NCI-H2081 (cell line): ENCODE measurements at regions not wholly inside any gene's neighbourhood (a gene's known extent, or its start where the extent isn't known, plus 50 kb on each side); places are given as distances from the start of the nearest gene placed in this dataset.
"Not testable (repeated sequence)": the region's sequence is repeated elsewhere in the genome, so short reads cannot be mapped to it uniquely, and the experiment has no call there.

Experiments
- DNase-seq, 2 experiments: peaks; one replicate each; lab custom pipeline; 2025; lab: John Stamatoyannopoulos, UW

DNA sequence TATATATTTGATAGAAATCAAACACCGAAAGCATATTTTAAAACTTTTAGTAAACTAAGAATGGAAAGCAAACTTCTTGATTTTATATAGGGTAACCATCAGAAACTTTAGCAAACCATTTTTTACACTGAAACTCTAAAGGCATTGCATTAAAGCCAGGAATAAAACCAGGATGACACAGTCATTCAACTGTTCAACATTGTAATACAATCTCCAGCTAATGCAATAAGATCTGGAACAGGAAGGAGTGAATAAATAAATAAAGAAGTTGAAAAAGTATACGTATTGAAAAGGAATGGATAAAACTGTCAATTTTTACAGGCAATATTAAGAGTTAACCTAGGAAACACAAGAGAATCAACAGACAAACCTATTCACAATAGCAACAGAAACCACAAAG, 181.9 kb upstream of the TTC14 start:
- no peak for DNase-seq

DNA sequence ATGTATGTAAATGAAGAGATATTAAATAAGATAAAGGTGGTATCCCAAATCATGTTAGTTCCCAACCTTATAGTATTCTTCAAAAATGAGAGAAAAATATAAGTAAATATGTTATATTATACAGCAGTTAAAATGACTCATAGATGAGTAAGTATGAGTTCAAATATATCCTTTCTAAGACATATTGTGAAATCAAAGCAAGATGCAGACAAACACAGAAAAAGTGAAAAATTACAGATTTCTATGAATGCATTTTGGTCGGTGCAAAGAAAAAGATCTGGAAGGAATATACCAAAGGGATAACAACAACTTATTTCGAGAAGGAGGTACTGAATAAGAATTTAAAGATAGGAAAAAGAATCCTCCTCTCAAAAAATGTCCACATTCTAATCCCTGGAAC, 181.2 kb upstream of the TTC14 start:
- DNase-seq: no peak

DNA sequence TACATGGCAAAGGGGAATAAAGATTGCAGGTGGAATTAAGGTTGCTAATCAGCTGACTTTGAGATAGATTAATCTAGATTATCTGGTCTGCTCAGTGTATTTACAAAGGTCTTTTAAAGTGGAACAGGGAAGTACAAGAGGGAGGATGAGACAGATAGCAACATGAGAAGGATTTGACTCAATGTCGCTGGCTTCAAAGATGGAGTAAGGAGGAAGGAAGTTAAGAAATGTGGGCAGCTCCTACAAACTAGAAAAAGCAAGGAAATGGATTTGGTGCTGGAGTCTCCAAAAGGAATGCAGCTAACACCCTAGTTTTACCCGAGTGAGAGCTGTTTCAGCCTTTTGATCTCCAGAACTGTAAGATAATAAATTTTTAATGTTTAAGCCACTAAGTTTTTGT, 180.7 kb upstream of the TTC14 start:
- no peak for DNase-seq

DNA sequence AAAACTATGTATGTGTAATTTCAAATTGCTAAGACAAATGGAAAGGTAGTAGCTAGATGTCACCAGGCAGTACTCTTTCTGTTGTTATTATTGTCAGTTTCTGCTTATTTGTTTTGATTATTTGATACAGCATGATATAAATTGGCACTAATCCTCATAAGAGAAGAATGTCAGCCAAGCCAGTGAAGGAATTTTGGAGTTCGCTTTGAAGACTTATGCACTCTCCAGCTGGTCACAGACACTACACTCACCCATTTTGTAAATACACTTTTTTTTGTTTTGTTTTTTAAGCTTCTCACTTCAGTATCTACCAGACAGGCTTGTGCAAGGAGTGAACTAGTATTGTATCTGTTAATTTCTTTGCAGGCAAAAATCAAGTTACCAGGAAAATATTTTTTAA, 180.2 kb upstream of the TTC14 start:
- DNase-seq: no peak

GRCh38 chr3:180424305-180424704, 177.7 kb upstream of the TTC14 start:
- DNase-seq: not testable (repeated sequence)

GRCh38 chr3:180430896-180431295, 171.1 kb upstream of the TTC14 start:
- DNase-seq: no peak

DNA sequence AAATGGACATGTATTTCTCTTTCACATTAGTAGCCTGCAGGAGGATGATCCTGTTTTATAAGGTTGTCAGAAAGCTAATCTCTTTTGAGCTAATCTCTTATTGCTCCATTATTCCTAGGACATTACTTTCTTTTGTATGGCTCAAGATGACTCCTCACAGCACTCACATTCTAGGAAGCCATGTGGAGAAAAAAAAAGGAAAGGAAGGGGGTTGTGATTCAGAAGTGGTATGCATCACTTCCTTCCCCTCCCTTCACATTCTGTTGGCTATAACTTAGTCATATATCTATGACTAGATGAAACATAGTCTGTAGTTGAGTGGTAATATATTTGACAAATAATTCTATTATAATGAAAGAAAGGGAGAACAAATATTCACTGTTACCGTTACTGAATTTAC, 168.8 kb upstream of the TTC14 start:
- DNase-seq: no peak

DNA sequence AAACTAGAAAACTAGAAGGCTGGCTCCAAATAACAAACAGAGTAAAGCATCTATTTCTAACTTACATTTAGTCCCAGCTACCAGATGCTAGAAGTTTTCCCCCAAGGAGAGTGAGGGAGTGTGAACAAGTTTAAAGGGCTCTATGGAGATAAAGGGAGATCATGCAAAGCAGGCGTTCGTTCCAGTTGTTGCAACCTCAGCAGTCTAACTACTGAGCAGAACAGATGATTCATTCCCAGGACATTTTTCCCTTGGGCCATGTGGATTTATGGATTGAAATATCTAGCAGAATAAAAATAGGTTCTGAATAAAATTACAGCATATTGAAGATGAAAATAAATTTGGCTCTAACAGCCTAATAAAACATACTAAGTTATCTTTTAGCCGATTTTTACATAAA, 154.8 kb upstream of the TTC14 start:
- DNase-seq: no peak

DNA sequence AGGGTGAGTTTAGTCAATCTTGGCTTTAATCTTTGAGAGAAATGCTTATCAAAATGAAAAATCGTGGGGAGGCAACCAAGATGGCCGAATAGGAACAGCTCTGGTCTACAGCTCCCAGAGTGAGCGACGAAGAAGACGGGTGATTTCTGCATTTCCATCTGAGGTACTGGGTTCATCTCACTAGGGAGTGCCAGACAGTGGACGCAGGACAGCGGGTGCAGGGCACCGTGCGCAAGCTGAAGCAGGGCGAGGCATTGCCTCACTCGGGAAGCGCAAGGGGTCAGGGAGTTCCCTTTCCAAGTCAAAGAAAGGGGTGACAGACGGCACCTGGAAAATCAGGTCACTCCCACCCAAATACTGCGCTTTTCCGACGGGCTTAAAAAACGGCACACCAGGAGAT, 153.6 kb upstream of the TTC14 start:
- DNase-seq: not testable (repeated sequence)

- no peak for DNase-seq
These were observed 144.7 kb upstream of the TTC14 start for GRCh38 chr3:180457225-180457624.

- no peak for DNase-seq
These were observed 135.5 kb upstream of the TTC14 start for GRCh38 chr3:180466401-180467011.

GRCh38 chr3:180467177-180467576, 134.8 kb upstream of the TTC14 start:
- DNase-seq: no peak

DNA sequence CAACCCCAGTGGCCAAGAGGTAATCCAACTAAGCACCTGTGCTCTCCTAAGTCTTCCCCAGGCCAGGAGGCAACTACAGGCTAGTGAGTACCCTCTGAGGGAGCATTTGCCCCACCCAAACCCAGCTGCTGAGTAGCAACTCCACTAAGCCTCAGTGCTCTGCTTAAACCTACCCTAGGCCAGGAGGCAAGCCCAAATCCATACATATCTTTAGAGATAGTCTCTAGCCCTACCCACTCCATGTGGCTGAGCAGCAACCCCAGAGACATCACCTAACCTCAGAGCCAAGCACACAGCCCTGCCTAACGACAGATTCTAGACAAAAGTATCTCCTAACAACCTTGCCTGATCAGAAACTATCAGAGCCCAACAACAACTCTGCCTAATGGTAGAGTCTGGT, 132.8 kb upstream of the TTC14 start:
- no peak for DNase-seq

- no peak for DNase-seq
These were observed 123.3 kb upstream of the TTC14 start for GRCh38 chr3:180478695-180479094.

DNA sequence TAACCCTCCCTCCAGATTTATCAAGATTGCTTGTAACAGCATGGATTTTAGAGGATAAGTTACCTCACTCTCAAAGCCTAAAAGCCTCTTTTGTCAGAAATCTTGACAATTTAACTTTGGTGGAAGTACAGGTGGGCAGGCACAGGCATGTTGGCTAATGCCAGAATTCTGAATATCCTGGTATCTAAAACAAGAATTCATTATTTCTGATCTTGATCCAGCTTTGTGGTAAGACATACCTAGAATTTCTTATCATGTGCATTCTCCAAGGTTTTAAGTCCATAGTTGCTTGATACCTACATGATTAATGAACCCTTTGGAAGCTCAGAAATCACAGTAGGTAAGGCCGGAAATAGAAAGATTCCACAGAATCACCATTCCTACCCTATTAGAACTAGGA, 109.9 kb upstream of the TTC14 start:
- DNase-seq: no peak

- no peak for DNase-seq
These were observed 105.0 kb upstream of the TTC14 start for GRCh38 chr3:180496995-180497394.

DNA sequence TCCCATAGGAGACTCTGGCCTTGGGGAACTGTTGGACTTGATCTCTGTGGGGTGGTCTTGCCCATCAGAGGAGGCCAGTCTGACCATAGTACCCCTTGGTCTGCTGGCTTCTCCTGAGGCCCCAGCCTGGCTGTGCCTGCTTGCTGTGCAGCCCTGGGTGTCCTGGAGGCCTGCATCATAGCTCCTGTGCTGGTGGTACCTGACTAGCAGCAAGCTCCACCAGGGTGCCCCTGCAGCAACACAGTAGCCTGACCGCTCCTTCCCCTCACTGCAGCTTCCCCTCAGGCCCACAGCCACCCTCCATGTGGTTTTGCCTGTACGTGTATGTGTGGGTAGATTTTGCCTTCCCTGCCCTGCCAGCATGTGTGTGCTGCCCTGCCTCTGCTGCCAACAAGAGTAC, 85.6 kb upstream of the TTC14 start:
- no peak for DNase-seq

DNA sequence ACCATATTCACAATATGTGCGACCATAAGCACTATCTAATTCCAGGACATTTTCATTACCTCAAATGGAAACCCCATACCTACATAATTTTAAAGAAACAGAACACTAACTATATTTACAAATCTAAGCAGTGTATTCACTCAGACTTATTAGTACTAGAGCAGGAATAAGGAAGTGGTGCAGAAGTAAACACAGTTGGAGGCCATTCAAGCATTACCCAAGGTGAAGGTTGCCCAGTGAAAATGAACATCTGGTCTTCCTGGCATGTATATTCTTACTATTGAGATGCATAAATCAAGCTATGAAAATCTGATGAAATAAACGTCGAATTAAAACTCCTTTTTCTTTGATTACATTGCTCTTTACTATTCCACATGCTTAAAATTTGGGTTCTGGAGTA, 78.9 kb upstream of the TTC14 start:
- no peak for DNase-seq

- DNase-seq: no peak
These were observed 73.1 kb upstream of the TTC14 start for GRCh38 chr3:180528843-180529242.

DNA sequence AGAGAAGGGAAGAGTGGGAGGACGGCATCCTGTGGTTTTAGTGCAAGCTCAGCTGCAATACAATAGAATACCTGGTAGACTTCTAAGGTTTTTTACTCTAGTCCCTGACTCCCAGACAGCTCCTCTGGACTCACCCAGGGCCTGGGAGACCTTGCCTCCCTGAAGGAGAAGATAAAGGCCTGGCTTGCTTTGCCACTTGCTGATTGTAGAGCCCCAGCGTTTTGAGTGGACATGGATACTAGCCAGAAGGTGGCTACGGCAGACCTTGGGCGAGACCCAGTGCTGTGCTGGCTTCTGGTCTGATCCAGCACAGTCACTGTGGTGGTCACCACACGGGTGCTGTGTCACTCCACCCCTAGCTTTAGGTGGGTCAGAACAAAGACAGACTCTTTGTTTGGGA, 72.2 kb upstream of the TTC14 start:
- DNase-seq: no peak

DNA sequence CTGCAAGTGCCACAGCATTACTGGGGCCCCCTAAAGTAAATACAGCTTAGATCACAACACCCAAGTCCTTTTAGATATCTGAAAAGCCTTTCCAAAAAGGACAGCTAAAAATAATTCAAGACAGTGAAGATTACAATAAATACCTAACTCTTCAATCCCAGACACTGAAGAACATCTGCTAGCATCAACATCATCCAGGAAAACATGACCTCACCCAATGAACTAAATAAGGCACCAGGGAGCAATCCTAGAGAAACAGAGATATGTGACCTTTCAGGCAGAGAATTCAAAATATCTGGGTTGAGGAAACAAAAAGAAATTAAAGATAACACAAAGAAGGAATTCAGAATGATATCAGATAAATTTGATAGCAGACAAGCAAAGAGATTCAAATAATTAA, 71.7 kb upstream of the TTC14 start:
- no peak for DNase-seq

GRCh38 chr3:180531303-180532278, 70.4 kb upstream of the TTC14 start:
- no peak for DNase-seq

- DNase-seq: no peak
These were observed 67.1 kb upstream of the TTC14 start for GRCh38 chr3:180534828-180535227.

- no peak for DNase-seq
These were observed 63.5 kb upstream of the TTC14 start for GRCh38 chr3:180538493-180538892.
